HFF-Myc (cell line): ENCODE measurements at regions not wholly inside any gene's neighbourhood (a gene's known extent, or its start where the extent isn't known, plus 50 kb on each side); places are given as distances from the start of the nearest gene placed in this dataset.

ENCODE experiments used
- DNase-seq: peaks from one replicate; pipeline ENCODE4 v3.0.0-alpha.2; 2011; ENCODE audit warnings: low read depth; ENCODE audit errors: extremely low read depth
- H3K4me3 ChIP-seq: replicated peaks from 2 replicates; pipeline ENCODE4 v1.5.1; 2011; ENCODE audit warnings: low read depth, mild to moderate bottlenecking, control low read depth, low read length
- TF ChIP-seq, protein P1 (sequence below): IDR thresholded peaks from 2 replicates; pipeline ENCODE4 v1.5.1; 2012; ENCODE audit warnings: mild to moderate bottlenecking, low read depth, low read length, control low read depth; ENCODE audit errors: missing control alignments

DNA sequence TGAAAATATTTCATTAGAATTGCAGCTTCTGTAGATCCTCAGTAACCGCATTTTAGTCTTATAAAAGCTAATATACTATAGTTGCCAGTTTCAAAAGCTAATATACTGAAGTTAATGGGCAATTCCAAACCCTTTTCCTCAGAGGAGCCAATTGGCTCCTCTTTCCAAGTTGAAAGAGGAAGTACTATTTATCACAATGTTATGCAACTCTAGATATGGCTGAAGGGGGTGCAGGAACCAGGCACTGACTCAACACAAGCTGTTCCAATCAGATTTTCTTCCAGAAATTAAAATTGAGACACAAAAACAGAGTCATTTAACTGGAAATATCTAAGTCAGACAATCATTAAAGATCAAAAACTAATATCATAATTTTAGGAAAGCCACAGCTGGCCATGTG lies 258.9 kb downstream of the PCDH20 start:
- TF ChIP-seq, protein P1, sequence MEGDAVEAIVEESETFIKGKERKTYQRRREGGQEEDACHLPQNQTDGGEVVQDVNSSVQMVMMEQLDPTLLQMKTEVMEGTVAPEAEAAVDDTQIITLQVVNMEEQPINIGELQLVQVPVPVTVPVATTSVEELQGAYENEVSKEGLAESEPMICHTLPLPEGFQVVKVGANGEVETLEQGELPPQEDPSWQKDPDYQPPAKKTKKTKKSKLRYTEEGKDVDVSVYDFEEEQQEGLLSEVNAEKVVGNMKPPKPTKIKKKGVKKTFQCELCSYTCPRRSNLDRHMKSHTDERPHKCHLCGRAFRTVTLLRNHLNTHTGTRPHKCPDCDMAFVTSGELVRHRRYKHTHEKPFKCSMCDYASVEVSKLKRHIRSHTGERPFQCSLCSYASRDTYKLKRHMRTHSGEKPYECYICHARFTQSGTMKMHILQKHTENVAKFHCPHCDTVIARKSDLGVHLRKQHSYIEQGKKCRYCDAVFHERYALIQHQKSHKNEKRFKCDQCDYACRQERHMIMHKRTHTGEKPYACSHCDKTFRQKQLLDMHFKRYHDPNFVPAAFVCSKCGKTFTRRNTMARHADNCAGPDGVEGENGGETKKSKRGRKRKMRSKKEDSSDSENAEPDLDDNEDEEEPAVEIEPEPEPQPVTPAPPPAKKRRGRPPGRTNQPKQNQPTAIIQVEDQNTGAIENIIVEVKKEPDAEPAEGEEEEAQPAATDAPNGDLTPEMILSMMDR = no peak
- DNase-seq = no peak
- no peak overlapping the region for H3K4me3 ChIP-seq

DNA sequence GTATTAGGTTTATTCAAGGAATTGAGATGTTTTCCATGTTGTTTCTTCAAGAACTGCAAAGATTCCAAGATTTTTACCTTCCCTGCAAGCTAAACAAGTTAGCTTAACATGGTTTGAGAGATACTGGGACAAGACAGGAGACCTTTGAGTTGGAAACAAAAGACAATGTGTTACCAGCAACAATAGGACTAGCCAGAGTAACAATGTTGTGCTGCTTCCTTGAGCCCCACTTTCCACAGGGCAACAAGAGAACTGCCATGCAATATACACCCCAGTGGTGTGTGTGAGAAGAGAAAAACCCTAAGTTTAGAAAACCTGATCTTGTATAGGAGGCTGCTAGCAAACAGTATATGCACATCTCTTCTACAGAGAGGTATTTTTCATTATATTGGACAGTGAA lies 264.6 kb downstream of the PCDH20 start:
- no peak for DNase-seq

DNA sequence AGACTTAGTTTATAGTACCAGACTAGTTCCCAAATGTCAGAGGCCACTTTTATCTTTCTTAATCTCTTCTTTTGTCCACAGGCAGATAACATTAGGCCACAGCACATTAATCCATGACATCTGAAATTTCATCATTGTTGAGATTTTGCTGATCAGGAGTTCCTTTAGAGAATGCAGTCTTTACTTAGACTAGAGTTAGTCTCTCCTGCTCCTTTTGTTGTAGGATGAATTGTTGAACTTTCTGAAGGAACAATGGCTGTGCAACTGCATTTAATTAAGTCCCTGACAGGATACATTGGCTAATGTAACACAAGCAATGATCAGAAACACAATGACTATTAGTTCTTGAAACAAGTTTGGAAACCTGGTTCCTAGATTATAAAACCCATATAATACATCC lies 266.3 kb downstream of the PCDH20 start:
- DNase-seq = no peak
- TF ChIP-seq, protein P1 = no peak
- no peak overlapping the region for H3K4me3 ChIP-seq

More for the DNA sequence above, 264.6 kb downstream of the PCDH20 start:
- H3K4me3 ChIP-seq = no peak overlapping the region
- TF ChIP-seq, protein P1 = no peak

DNA sequence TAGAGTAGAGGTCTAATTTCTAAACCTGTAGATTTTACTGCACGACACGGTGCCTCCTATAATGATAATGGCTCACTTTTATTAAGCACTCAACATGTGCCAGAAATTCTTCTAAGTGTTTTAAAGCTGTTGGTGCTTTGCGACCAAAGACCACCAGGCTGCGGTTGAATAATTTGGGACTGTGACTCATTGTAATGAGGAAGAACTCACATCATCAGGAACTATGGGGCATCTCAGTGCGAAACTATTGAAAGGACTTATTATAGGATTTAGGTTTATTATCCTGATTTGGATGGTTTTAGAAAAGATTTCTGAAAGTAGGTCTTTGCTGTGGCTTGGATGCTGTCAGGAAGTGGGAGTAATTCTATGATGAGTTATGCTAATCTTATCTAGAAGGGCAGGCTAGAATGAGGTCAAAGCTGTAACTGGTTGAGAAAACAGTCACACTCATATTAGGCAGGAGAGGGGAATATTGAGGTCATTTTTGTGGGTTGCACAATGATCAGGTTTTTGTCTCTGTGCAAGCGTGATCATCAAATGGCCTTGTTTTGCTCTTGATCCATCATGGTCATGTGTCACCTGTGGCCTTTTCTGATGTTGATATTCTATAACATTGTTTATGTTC lies 266.8 kb downstream of the PCDH20 start:
- TF ChIP-seq, protein P1 = no peak
- DNase-seq = no peak
- no peak overlapping the region for H3K4me3 ChIP-seq

DNA sequence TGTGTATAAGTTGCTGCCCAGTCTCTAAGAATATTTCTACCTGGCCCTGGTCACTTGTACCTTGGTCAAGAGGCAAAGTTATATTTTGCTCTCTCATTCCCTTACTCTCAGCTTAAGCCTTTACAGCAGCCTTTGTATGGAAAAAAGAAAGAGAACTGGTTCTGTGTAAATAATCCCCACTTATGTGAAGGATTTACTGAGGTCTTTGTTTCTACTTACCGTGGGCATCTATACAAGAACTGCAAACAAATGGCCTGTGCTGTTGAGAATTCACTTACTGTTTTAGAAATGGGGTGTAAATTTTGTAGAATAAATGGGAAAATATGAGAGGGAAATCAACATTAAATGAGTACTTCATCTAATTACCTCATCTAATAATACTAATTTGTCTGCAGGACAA lies 267.4 kb downstream of the PCDH20 start:
- no peak for DNase-seq
- H3K4me3 ChIP-seq = no peak overlapping the region
- TF ChIP-seq, protein P1 = no peak

DNA sequence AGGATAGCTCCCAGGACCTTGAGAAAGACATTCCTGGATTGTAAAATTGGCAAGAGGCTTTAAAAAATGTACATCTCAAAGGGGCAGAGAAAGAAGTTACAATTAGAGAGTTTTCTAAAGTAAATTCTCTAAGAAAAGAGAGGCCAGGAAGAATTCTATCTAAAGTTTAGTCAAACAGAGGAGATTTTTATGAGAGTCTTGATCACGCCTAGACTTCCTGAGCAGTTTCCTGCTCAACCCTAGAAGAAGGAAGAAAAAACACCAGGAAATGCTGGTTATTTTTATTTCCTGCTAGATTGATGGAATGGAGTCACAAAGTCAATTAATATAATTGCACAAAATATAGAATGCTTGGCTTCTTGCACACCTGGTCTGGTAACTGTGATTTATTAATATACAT lies 269.1 kb downstream of the PCDH20 start:
- TF ChIP-seq, protein P1 = no peak
- DNase-seq = no peak
- H3K4me3 ChIP-seq = no peak overlapping the region

DNA sequence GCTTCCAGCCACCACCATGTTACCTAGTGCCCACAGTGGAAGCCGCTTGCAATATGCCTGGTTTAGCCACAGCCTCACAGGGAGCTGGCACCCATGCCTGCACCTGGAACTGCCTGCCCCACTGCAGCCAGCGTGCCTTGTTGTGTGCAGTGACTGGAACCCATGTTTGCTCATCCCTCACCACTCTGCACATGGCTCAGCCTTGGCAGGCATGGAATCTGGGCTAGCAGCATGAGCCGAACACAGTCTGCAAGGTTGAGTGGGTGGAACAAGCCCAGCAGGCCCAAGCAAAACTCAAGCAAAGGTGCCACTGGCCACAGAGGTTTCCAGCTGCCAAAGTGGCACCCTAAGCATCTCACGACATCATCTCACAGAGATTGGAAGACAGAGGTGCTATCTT lies 269.5 kb downstream of the PCDH20 start:
- TF ChIP-seq, protein P1 = no peak
- no peak overlapping the region for H3K4me3 ChIP-seq
- DNase-seq = no peak
